ENCODE measurements at regions not wholly inside any gene's neighbourhood (a gene's known extent, or its start where the extent isn't known, plus 50 kb on each side); places are given as distances from the start of the nearest gene placed in this dataset.
"Not testable (repeated sequence)": the region's sequence is repeated elsewhere in the genome, so short reads cannot be mapped to it uniquely, and the experiment has no call there.

GRCh38 chr1:229896306-229896705, 170.7 kb upstream of the GALNT2 start:
- no peak for DNase-seq (ENCODE audit: low read depth)
- no peak overlapping the region for H3K4me3 ChIP-seq (ENCODE audit: low read depth, low read length)

- DNase-seq (ENCODE audit: low read depth) = no peak
- H3K4me3 ChIP-seq (ENCODE audit: low read depth, low read length) = no peak overlapping the region
These were observed 170.2 kb upstream of the GALNT2 start for GRCh38 chr1:229896861-229897260.

- no peak overlapping the region for H3K4me3 ChIP-seq (ENCODE audit: low read depth, low read length)
- DNase-seq (ENCODE audit: low read depth) = no peak
These were observed 169.5 kb upstream of the GALNT2 start for GRCh38 chr1:229897501-229897900.

- no peak for DNase-seq (ENCODE audit: low read depth)
These were observed 166.8 kb upstream of the GALNT2 start for GRCh38 chr1:229900220-229900619.

DNA sequence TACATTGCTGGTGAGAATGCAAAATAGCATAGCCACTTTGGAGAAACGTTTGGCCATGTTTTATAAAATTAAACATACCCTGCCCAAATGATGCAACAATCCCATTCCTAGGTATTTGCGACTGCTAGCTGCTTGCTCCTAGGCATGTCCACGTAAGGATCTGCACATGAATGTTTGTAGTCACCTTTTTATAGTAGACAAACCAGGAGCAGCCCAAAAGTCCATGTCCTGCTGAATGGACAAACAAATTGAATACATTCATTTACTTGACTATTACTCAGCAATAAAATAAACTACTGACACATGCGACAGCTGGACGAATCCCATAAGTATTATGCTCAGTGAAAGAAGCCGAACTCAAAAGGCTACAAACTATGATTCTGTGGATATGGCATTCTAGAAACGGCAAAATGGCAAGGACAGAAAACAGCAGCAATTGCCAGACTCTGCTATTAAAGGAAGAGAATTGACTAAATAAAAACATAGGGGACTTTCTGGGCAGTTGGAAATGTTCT, 161.9 kb upstream of the GALNT2 start:
- DNase-seq (ENCODE audit: low read depth) = no peak
- no peak overlapping the region for H3K4me3 ChIP-seq (ENCODE audit: low read depth, low read length)

More at GRCh38 chr1:229900220-229900619, 166.8 kb upstream of the GALNT2 start:
- no peak overlapping the region for H3K4me3 ChIP-seq (ENCODE audit: low read depth, low read length)

DNA sequence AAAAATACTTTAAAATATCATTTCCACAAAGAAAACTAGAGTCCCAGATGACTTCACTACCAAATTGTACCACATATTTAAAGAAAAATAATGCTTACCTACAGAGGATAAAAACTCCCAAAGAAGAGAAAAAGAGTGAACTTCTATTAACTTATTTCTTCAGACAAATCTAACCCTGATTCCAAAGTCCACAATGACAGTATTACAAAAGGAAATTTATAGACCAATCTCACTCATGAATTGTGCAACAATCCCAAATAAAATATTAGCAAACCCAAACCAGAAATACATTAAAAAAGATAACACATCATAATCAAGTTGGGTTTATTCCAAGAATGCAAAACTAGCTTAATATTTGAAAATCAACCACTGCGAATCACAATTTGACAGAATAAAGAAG, 161.4 kb upstream of the GALNT2 start:
- no peak for DNase-seq (ENCODE audit: low read depth)
- no peak overlapping the region for H3K4me3 ChIP-seq (ENCODE audit: low read depth, low read length)

- DNase-seq (ENCODE audit: low read depth) = no peak
- no peak overlapping the region for H3K4me3 ChIP-seq (ENCODE audit: low read depth, low read length)
These were observed 159.0 kb upstream of the GALNT2 start for GRCh38 chr1:229907884-229908638.

DNA sequence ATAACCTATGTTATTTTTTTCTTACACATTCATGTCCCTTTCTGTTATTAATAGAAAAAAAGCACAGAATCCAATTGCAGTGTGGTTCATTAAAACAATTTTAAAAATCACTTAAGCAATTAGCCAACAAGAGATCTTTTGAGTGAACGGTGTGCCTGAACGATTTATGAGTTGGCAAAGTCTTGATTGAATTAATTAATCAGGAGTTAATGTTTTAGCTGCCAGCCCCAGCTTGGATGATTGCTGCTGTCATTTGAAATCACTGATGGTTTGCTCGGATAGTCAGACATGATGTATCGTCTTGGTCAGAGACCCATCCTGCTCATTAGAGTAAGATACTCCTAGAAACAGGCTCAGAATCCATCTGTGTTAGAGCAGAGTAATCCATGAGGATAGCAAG, 158.3 kb upstream of the GALNT2 start:
- no peak overlapping the region for H3K4me3 ChIP-seq (ENCODE audit: low read depth, low read length)
- no peak for DNase-seq (ENCODE audit: low read depth)

- H3K4me3 ChIP-seq (ENCODE audit: low read depth, low read length) = no peak overlapping the region
- DNase-seq (ENCODE audit: low read depth) = no peak
These were observed 153.5 kb upstream of the GALNT2 start for GRCh38 chr1:229913489-229913888.

- not testable (repeated sequence) for H3K4me3 ChIP-seq (ENCODE audit: low read depth, low read length); DNase-seq (ENCODE audit: low read depth)
These were observed 147.6 kb upstream of the GALNT2 start for GRCh38 chr1:229919488-229919887.

GRCh38 chr1:229920683-229921082, 146.4 kb upstream of the GALNT2 start:
- DNase-seq (ENCODE audit: low read depth) = no peak
- H3K4me3 ChIP-seq (ENCODE audit: low read depth, low read length) = no peak overlapping the region

- no peak for DNase-seq (ENCODE audit: low read depth)
- no peak overlapping the region for H3K4me3 ChIP-seq (ENCODE audit: low read depth, low read length)
These were observed 144.8 kb upstream of the GALNT2 start for GRCh38 chr1:229922249-229922648.

DNA sequence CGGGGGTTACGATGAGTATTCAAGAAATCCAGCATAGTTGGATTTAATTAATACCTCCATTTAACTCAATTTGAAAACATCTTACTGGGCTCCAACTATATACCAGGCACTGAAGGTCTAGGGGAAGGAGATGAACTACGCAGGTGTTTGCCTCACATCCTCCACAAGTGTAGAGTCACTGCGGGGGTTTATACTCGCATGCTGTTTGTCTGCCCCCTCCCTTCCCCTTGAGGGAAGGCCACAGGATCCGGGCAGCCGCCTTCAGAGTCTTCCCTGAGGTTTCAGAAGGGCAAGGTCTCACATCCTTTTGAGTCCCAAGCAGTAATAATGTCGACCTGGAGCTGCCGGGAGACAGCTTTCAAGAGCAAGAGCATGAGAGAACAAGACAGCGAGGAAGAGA, 142.4 kb upstream of the GALNT2 start:
- no peak overlapping the region for H3K4me3 ChIP-seq (ENCODE audit: low read depth, low read length)
- DNase-seq (ENCODE audit: low read depth) = no peak

DNA sequence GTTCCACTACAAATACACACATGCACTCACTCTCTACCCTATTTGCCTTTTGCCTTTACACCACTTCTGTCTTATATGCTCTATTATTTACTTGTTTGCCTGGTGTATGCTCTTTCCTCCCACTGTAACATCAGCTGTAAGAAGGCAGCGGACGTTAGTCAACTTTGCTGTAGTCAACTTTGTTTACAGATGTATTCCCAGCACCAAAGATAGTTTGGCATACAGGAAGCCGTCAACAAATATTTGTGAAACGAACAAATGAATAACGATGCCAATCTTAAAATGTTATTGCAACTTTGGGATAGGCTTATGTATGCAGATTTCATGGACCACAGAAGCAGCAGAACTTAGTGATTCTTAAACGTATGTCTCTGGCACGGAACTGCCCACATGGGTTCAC, 138.3 kb upstream of the GALNT2 start:
- no peak overlapping the region for H3K4me3 ChIP-seq (ENCODE audit: low read depth, low read length)

GRCh38 chr1:229931751-229932150, 135.3 kb upstream of the GALNT2 start:
- H3K4me3 ChIP-seq (ENCODE audit: low read depth, low read length); DNase-seq (ENCODE audit: low read depth): not testable (repeated sequence)

More for the DNA sequence above, 138.3 kb upstream of the GALNT2 start:
- no peak for DNase-seq (ENCODE audit: low read depth)

DNA sequence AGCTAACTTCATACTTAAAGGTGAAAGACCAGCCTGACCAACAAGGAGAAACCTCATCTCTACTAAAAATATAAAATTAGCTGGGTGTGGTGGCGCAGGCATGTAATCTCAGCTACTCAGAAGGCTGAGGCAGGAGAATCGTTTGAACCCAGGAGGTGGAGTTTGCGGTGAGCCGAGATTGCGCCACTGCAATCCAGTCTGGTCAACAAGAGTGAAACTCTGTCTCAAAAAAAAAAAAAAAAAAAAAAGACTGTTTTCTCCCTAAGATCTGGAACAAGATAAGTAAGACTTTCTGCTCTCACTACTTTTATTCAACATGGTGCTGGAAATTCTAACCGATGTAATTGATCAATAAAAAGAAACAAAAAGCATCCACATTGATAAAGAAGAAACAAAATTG, 131.9 kb upstream of the GALNT2 start:
- not testable (repeated sequence) for DNase-seq (ENCODE audit: low read depth); H3K4me3 ChIP-seq (ENCODE audit: low read depth, low read length)

DNA sequence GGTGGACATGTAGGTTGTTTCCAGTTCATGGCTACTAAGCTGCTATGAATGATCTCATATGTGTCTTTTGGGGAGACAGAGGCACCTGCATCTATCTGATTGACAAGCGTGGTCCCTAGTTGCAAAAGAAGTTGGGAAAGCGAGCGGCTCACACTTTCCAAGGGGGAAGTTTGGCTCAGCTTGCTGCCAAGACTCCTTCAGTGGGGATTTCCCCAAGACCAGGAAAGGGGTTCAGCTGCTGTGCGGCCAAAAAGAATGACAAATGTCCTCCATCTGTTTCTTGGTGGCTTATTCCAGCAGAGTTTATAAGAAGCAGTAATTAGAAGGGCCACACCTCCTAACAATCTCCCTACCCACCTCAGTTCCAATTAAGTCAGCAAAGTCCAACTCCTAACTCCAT, 128.5 kb upstream of the GALNT2 start:
- DNase-seq (ENCODE audit: low read depth) = no peak
- H3K4me3 ChIP-seq (ENCODE audit: low read depth, low read length) = no peak overlapping the region

DNA sequence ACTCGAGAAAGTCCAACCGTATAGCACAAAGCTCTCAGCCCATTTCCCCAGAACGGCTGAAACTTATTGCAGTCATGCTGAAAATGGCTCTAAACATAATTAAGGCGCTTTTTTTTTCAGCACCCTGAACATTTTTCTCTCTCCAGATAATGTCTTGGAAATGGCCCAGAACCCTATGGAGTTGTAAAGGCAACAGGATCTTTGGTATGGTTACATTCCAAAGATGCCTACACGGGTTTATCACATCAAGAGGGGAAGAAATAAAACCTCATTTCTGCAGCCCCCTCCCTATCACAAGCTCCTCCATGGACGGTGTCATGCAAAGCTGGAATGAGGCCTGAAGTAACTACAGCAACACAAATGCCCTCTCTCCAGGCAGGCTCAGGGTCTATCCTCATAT, 126.4 kb upstream of the GALNT2 start:
- peak; percentile 16 for DNase-seq (ENCODE audit: low read depth)
- no peak overlapping the region for H3K4me3 ChIP-seq (ENCODE audit: low read depth, low read length)

- DNase-seq (ENCODE audit: low read depth) = no peak
These were observed 125.9 kb upstream of the GALNT2 start for GRCh38 chr1:229941160-229941559.

DNA sequence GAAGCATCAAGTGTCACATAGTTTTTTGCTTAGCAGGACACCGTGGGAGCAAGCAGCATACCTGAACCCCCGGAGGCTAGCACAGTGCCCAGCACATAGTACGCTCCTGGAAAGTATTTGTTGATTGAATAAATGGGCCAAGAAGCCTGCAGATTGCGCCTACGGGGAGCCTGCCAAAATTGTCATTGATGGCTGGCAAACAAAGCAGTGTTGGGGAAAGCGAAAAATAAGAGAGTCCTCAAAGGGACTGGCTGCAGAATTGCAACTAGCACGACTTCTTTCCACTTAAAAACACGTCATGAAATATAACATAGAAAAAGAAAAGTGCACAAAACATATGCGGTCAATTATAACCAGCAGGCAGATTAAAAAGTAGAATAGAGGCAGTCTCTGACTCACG, 125.2 kb upstream of the GALNT2 start:
- H3K4me3 ChIP-seq (ENCODE audit: low read depth, low read length) = no peak overlapping the region
- no peak for DNase-seq (ENCODE audit: low read depth)

More at GRCh38 chr1:229941160-229941559, 125.9 kb upstream of the GALNT2 start:
- H3K4me3 ChIP-seq (ENCODE audit: low read depth, low read length) = no peak overlapping the region

DNA sequence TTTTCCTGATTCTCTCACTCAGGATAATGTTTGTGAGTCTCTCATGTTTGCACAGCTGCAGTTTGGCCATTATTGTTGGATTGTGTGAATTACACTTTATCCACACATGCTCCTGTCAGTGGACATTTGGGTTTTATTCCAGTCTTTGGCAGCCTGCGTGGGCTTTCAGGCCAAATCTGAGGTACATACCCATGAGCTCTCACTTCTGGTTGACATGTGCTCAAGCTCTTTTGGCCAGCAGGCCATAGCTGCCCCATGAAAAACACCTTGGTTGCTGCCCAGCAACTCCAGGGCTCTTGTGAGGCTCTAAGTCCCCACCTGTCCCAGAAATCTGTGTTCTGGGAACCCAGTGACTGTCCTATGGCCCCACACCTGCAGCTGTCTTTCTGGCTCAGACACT, 124.5 kb upstream of the GALNT2 start:
- DNase-seq (ENCODE audit: low read depth) = no peak
- no peak overlapping the region for H3K4me3 ChIP-seq (ENCODE audit: low read depth, low read length)
